CD14-positive monocyte (primary cell): ENCODE measurements at regions not wholly inside any gene's neighbourhood (a gene's known extent, or its start where the extent isn't known, plus 50 kb on each side); places are given as distances from the start of the nearest gene placed in this dataset.

Experiments used
- DNase-seq, 3 donors: peaks; one replicate each; pipeline ENCODE4 v3.0.0-alpha.2; 2011 to 2022
- H2AFZ ChIP-seq: 2 replicates; pipeline ENCODE4 v1.6.0; 2012; ENCODE audit warnings: mild to moderate bottlenecking, low read depth, low read length, inconsistent platforms; ENCODE audit not compliant: insufficient read depth, poor library complexity, severe bottlenecking
- H3K27ac ChIP-seq, 2 donors: 1 replicate in 1 of 2; 2 replicates in 1 of 2; pipeline ENCODE4 v1.5.1; 2012 to 2013; ENCODE audit warnings: low read length in 2 of 2, control low read depth in 1 of 2, inconsistent platforms in 1 of 2, low read depth in 1 of 2, mild to moderate bottlenecking in 1 of 2
- H3K27me3 ChIP-seq, 2 donors: one replicate each; pipeline versions ENCODE4 v1.6.0 to v1.6.1; 2011 to 2013; ENCODE audit warnings: low read length in 2 of 2; ENCODE audit not compliant: control insufficient read depth in 2 of 2, insufficient read depth in 2 of 2
- H3K36me3 ChIP-seq, 2 donors: replicated peaks in 1 of 2; 1 replicate in 1 of 2; 2 replicates in 1 of 2; pipeline versions ENCODE4 v1.5.1 to v1.6.1; 2012 to 2013; ENCODE audit warnings: low read length in 2 of 2, control low read depth in 1 of 2, inconsistent platforms in 1 of 2, mild to moderate bottlenecking in 1 of 2; ENCODE audit not compliant: insufficient read depth in 2 of 2, control insufficient read depth in 1 of 2
- H3K4me1 ChIP-seq, 2 donors: 1 replicate in 1 of 2; 2 replicates in 1 of 2; pipeline versions ENCODE4 v1.5.1 to v1.6.1; 2012 to 2013; ENCODE audit warnings: low read length in 2 of 2, control low read depth in 1 of 2, inconsistent platforms in 1 of 2, mild to moderate bottlenecking in 1 of 2, moderate library complexity in 1 of 2; ENCODE audit not compliant: insufficient read depth in 2 of 2, control insufficient read depth in 1 of 2
- H3K4me2 ChIP-seq: replicated peaks from 2 replicates; pipeline ENCODE3; 2012; ENCODE audit warnings: low read length, moderate library complexity, mild to moderate bottlenecking; ENCODE audit not compliant: poor library complexity, severe bottlenecking; ENCODE audit errors: extremely low read depth
- H3K4me3 ChIP-seq, 3 experiments: fragments of 200-600 bp in 1 of 3; sonication (generic) in 1 of 3; replicated peaks in 1 of 3; 1 replicate in 2 of 3; 2 replicates in 1 of 3; pipeline ENCODE4 v1.5.1; 2011 to 2013; ENCODE audit warnings: low read length in 3 of 3, mild to moderate bottlenecking in 3 of 3, control low read depth in 2 of 3, low read depth in 2 of 3, inconsistent platforms in 1 of 3, moderate library complexity in 1 of 3
- H3K79me2 ChIP-seq: 2 replicates; pipeline ENCODE4 v1.6.0; 2012; ENCODE audit warnings: mild to moderate bottlenecking, control low read depth, inconsistent platforms, low read length, moderate library complexity; ENCODE audit not compliant: insufficient read depth
- H3K9ac ChIP-seq: 2 replicates; pipeline ENCODE4 v1.6.0; 2017; ENCODE audit warnings: low read length, mild to moderate bottlenecking; ENCODE audit not compliant: insufficient read depth, poor library complexity, severe bottlenecking
- H3K9me3 ChIP-seq, 2 donors: replicated peaks in 1 of 2; 1 replicate in 1 of 2; 2 replicates in 1 of 2; pipeline versions ENCODE4 v1.5.1 to v1.6.1; 2012 to 2013; ENCODE audit warnings: low read length in 2 of 2, control low read depth in 1 of 2; ENCODE audit not compliant: control insufficient read depth in 1 of 2, insufficient read depth in 1 of 2
- H4K20me1 ChIP-seq: 2 replicates; pipeline ENCODE4 v1.6.0; 2012; ENCODE audit warnings: mild to moderate bottlenecking, low read length, control low read depth, moderate library complexity; ENCODE audit not compliant: insufficient read depth
- H3K27ac Mint-ChIP-seq, 7 donors: one replicate each; pipeline ENCODE4 v1.8.0; 2020; ENCODE audit warnings: mild to moderate bottlenecking in 7 of 7, mixed read lengths in 7 of 7, moderate library complexity in 6 of 7, inconsistent platforms in 2 of 7
- H3K27me3 Mint-ChIP-seq, 3 donors: one replicate each; pipeline ENCODE4 v1.8.0; 2021 to 2022; ENCODE audit warnings: low read depth in 3 of 3, mild to moderate bottlenecking in 3 of 3, mixed read lengths in 3 of 3, moderate library complexity in 3 of 3, inconsistent platforms in 1 of 3
- H3K36me3 Mint-ChIP-seq, 2 donors: one replicate each; pipeline ENCODE4 v1.8.0; 2020; ENCODE audit warnings: mixed read lengths in 2 of 2, inconsistent platforms in 1 of 2, mild to moderate bottlenecking in 1 of 2
- H3K4me1 Mint-ChIP-seq: one replicate; pipeline ENCODE4 v1.8.0; 2020; ENCODE audit warnings: mild to moderate bottlenecking, mixed read lengths
- H3K4me3 Mint-ChIP-seq, 2 donors: one replicate each; pipeline ENCODE4 v1.8.0; 2020; ENCODE audit warnings: mild to moderate bottlenecking in 2 of 2, mixed read lengths in 2 of 2, moderate library complexity in 1 of 2
- H3K9me3 Mint-ChIP-seq, 7 donors: one replicate each; pipeline ENCODE4 v1.8.0; 2020 to 2022; ENCODE audit warnings: mixed read lengths in 7 of 7, mild to moderate bottlenecking in 6 of 7, moderate library complexity in 6 of 7, inconsistent platforms in 2 of 7
- CTCF ChIP-seq: fragments of 200-600 bp; IDR thresholded peaks from one replicate; pipeline ENCODE4 v1.8.0; 2022; ENCODE audit warnings: antibody characterized with exemption, mild to moderate bottlenecking
- WGBS: methylation state at CpG from one replicate; pipeline ENCODE4 v1.1.5; 2013; ENCODE audit warnings: missing lambda C conversion rate; ENCODE audit not compliant: insufficient coverage; 5-methylcytosine and 5-hydroxymethylcytosine counted together
- intact Hi-C, 2 donors: fragments of 100-400 bp; cut with micrococcal nuclease; formaldehyde crosslinking; loops; one replicate each; pipeline versions ENCODE4 v1.15.0 to v1.15.1; 2023

DNA sequence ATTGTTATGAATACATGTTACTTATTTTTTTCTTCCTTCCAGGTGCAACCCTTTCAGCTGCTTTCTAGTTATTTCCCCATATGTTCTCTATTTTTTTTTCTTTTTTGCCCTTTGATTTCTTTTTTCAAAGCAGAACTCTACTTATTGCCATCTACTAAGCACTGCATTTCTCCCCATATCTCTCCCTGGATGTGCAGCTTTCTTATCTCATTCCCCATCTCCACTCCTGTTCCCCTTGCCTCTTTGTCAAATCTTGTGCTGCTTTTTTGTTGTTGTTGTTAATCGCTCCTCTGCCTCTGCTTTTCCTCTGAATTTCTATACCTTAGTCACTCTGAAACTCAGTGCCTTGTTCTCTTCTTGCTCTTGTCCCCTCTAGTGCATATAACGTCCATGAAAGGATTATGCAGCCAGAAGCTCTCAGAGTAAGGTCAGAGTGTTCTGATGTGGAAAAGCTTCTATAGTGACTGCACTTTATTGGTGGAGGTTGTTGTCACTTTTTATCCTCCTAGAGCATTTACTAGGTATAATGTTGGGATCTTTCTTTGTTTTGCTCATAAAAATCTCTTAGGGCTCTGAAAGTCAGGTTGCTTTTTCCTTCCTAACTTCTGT lies 51.1 kb upstream of the JADE1 start:
- Histone ChIP-seq H3K9ac (no peak overlapping the region), H3K9me3 (no peaks in the 10 kb centered on the region), H3K27me3 (no peaks in the 10 kb centered on the region), H3K4me3 (no peak overlapping the region), H4K20me1 (no peaks in the 10 kb centered on the region), H3K4me2 (no peak overlapping the region), H3K36me3 (no peaks in the 10 kb centered on the region), H2AFZ (no peak overlapping the region), H3K27ac (no peak overlapping the region), H3K4me1 (no peaks in the 10 kb centered on the region), H3K79me2 (no peaks in the 10 kb centered on the region)
- H3K27ac Mint-ChIP-seq = no peak overlapping the region
- TF ChIP-seq CTCF = no peak
- no peak overlapping the region for H3K4me3 Mint-ChIP-seq
- intact Hi-C loops = no loop called here
- WGBS = no CpG with 5 or more reads among the region's 2 CpGs
- H3K4me1 Mint-ChIP-seq = no peaks in the 10 kb centered on the region
- no peak for DNase-seq
- peaks cover 2 to 3% (median 2%) of the 10 kb centered on the region in 3 donors for H3K27me3 Mint-ChIP-seq
- H3K36me3 Mint-ChIP-seq = no peaks in the 10 kb centered on the region
- H3K9me3 Mint-ChIP-seq = peaks cover 0 to 3% (median 0%) of the 10 kb centered on the region in 7 donors

DNA sequence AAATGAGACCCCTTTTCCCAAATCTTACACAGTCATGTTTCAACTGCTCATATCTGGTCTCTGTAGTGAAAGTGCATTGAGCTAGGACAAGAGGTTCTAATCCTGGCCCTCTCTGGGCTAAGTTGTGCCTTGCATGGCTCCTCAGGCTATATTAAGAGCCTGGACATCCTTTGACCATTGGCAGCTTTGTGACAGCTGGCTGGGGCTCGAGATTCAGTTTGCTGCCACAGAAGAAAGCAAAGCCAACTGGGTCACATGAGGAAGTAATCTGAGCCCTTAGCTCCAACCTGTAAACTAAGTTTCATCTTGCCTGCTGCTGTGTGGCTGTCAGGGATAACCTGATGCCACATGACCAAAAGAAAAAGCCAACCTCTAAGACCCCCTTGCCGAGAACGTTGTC lies 51.8 kb upstream of the JADE1 start:
- no peaks in the 10 kb centered on the region for H3K36me3 Mint-ChIP-seq
- 40% methylated on average over 1 of the region's 3 CpGs for WGBS
- no peaks in the 10 kb centered on the region for H3K79me2 ChIP-seq
- H3K27ac ChIP-seq = no peak overlapping the region
- no peak overlapping the region for H3K4me3 Mint-ChIP-seq
- no peaks in the 10 kb centered on the region for H3K9me3 ChIP-seq
- no peak overlapping the region for H3K9ac ChIP-seq
- no peaks in the 10 kb centered on the region for H4K20me1 ChIP-seq
- intact Hi-C loops = no loop called here
- no peak for DNase-seq
- no peaks in the 10 kb centered on the region for H3K36me3 ChIP-seq
- no peak overlapping the region for H3K4me2 ChIP-seq
- no peaks in the 10 kb centered on the region for H3K4me1 Mint-ChIP-seq
- TF ChIP-seq CTCF = no peak
- H3K27ac Mint-ChIP-seq = no peak overlapping the region
- H3K4me3 ChIP-seq = no peak overlapping the region
- no peaks in the 10 kb centered on the region for H3K27me3 ChIP-seq
- peaks cover 2 to 3% (median 2%) of the 10 kb centered on the region in 3 donors for H3K27me3 Mint-ChIP-seq
- no peak overlapping the region for H2AFZ ChIP-seq
- H3K9me3 Mint-ChIP-seq = peaks cover 0 to 3% (median 0%) of the 10 kb centered on the region in 7 donors
- H3K4me1 ChIP-seq = no peaks in the 10 kb centered on the region
